H1 (cell line): ENCODE measurements at regions not wholly inside any gene's neighbourhood (a gene's known extent, or its start where the extent isn't known, plus 50 kb on each side); places are given as distances from the start of the nearest gene placed in this dataset.
A peak's percentile ranks its signal among the peaks of the same experiment; 100 is the strongest.

ENCODE experiments used
- CTCF ChIA-PET: fragments of 300-600 bp; sonication (Branson Sonifier 250); formaldehyde crosslinking; loops from one replicate; lab custom pipeline; 2021; ENCODE audit not compliant: partially characterized antibody; lab: Charles Lee
- POLR2A ChIA-PET: fragments of 300-600 bp; sonication (Branson Sonifier 250); formaldehyde crosslinking; loops from one replicate; lab custom pipeline; 2021; ENCODE audit warnings: inconsistent platforms; ENCODE audit not compliant: partially characterized antibody; lab: Charles Lee
- DNase-seq, 2 experiments: peaks; one replicate each; pipeline versions ENCODE4 v3.0.0 to v3.0.0-alpha.2; 2010 to 2022; ENCODE audit warnings: low spot score in 2 of 2, low read depth in 1 of 2, mixed read lengths in 1 of 2
- FAIRE-seq: peaks from 2 replicates; lab custom pipeline; 2011; peaks lifted over from hg19 to GRCh38; lab: Jason Lieb, UNC
- H2AFZ ChIP-seq: 2 replicates; pipeline ENCODE4 v1.8.1; 2012; ENCODE audit warnings: low read length, inconsistent platforms
- H2AK5ac ChIP-seq: 2 replicates; pipeline ENCODE4 v1.6.1; 2013; ENCODE audit warnings: low read depth, low read length
- H2BK120ac ChIP-seq: replicated peaks from 2 replicates; pipeline ENCODE3; 2013; ENCODE audit warnings: low read depth, low read length, inconsistent platforms
- H2BK12ac ChIP-seq: 2 replicates; pipeline ENCODE4 v1.6.1; 2013; ENCODE audit warnings: low read depth, low read length
- H2BK15ac ChIP-seq: 2 replicates; pipeline ENCODE4 v1.6.1; 2013; ENCODE audit warnings: low read length
- H2BK20ac ChIP-seq: 2 replicates; pipeline ENCODE4 v1.6.1; 2013; ENCODE audit warnings: low read length
- H2BK5ac ChIP-seq: 2 replicates; pipeline ENCODE4 v1.6.1; 2013; ENCODE audit warnings: low read depth, low read length
- H3K14ac ChIP-seq: 2 replicates; pipeline ENCODE4 v1.6.1; 2013; ENCODE audit warnings: inconsistent platforms; ENCODE audit not compliant: insufficient read length
- H3K18ac ChIP-seq: 2 replicates; pipeline ENCODE4 v1.6.1; 2013; ENCODE audit warnings: low read length; ENCODE audit errors: extremely low read depth
- H3K23ac ChIP-seq: 2 replicates; pipeline ENCODE4 v1.6.1; 2013; ENCODE audit warnings: inconsistent platforms; ENCODE audit not compliant: insufficient read length
- H3K23me2 ChIP-seq: 2 replicates; pipeline ENCODE4 v1.6.1; 2013; ENCODE audit warnings: low read depth, low read length
- H3K27ac ChIP-seq: 2 replicates; pipeline ENCODE4 v1.6.1; 2011; ENCODE audit warnings: low read depth, low read length, inconsistent platforms
- H3K27me3 ChIP-seq, 4 experiments: replicated peaks in 1 of 4; 1 replicate in 1 of 4; 2 replicates in 3 of 4; pipeline versions ENCODE4 v1.6.1 to v1.8.1; 2011 to 2013; ENCODE audit warnings: low read length in 3 of 4, mild to moderate bottlenecking in 3 of 4, inconsistent platforms in 2 of 4, mixed read lengths in 2 of 4, moderate library complexity in 1 of 4; ENCODE audit not compliant: control insufficient read depth in 3 of 4, insufficient read depth in 3 of 4; ENCODE audit errors: extremely low read depth in 1 of 4
- H3K36me3 ChIP-seq, 4 experiments: 2 replicates each; pipeline versions ENCODE4 v1.6.1 to v1.8.1; 2011 to 2013; ENCODE audit warnings: mild to moderate bottlenecking in 4 of 4, low read length in 3 of 4, moderate library complexity in 2 of 4, control low read depth in 1 of 4, inconsistent platforms in 1 of 4; ENCODE audit not compliant: insufficient read depth in 4 of 4, control insufficient read depth in 2 of 4
- H3K4ac ChIP-seq: replicated peaks from 2 replicates; pipeline ENCODE3; 2013; ENCODE audit warnings: low read length, low read depth, mixed read lengths, inconsistent platforms; ENCODE audit not compliant: insufficient read length
- H3K4me1 ChIP-seq, 4 experiments: replicated peaks in 1 of 4; 1 replicate in 1 of 4; 2 replicates in 3 of 4; pipeline versions ENCODE4 v1.6.1 to v1.8.1; 2011 to 2013; ENCODE audit warnings: low read length in 3 of 4, inconsistent platforms in 2 of 4, mixed read lengths in 1 of 4; ENCODE audit not compliant: insufficient read depth in 4 of 4, control insufficient read depth in 3 of 4
- H3K4me2 ChIP-seq, 2 experiments: 2 replicates each; pipeline versions ENCODE4 v1.6.1 to v1.8.1; 2011 to 2013; ENCODE audit warnings: low read depth in 2 of 2, low read length in 2 of 2, control low read depth in 1 of 2, inconsistent platforms in 1 of 2, mild to moderate bottlenecking in 1 of 2; ENCODE audit not compliant: insufficient read depth in 1 of 2
- H3K4me3 ChIP-seq, 4 experiments: fragments of 200-600, 300-600 bp in 1 of 4; sonication (generic), shearing (Covaris generic), sonication (Bioruptor Twin) in 1 of 4; 2 replicates each; pipeline versions ENCODE4 v1.5.1 to v1.8.1; 2011 to 2016; ENCODE audit warnings: low read length in 4 of 4, low read depth in 3 of 4, control low read depth in 2 of 4, inconsistent platforms in 2 of 4, mild to moderate bottlenecking in 2 of 4, mixed read lengths in 1 of 4, moderate library complexity in 1 of 4; ENCODE audit not compliant: insufficient read depth in 2 of 4; ENCODE audit errors: extremely low read depth in 1 of 4
- H3K56ac ChIP-seq: replicated peaks from 2 replicates; pipeline ENCODE3; 2013; ENCODE audit warnings: low read depth, mild to moderate bottlenecking, mixed read lengths, low read length, inconsistent platforms; ENCODE audit not compliant: insufficient read length
- H3K79me1 ChIP-seq: 2 replicates; pipeline ENCODE4 v1.6.1; 2013; ENCODE audit warnings: low read depth, low read length, control low read depth
- H3K79me2 ChIP-seq, 2 experiments: 2 replicates each; pipeline versions ENCODE4 v1.6.1 to v1.8.1; 2012 to 2013; ENCODE audit warnings: low read length in 2 of 2, mild to moderate bottlenecking in 2 of 2, inconsistent platforms in 1 of 2; ENCODE audit not compliant: insufficient read depth in 2 of 2, control insufficient read depth in 1 of 2
- H3K9ac ChIP-seq, 4 experiments: replicated peaks in 1 of 4; 1 replicate in 1 of 4; 2 replicates in 3 of 4; pipeline versions ENCODE4 v1.6.1 to v1.8.1; 2011 to 2013; ENCODE audit warnings: low read depth in 3 of 4, low read length in 3 of 4, control low read depth in 2 of 4, mild to moderate bottlenecking in 2 of 4, moderate library complexity in 2 of 4, inconsistent platforms in 1 of 4; ENCODE audit errors: extremely low read depth in 1 of 4
- H3K9me3 ChIP-seq, 2 experiments: 2 replicates each; pipeline versions ENCODE4 v1.6.1 to v1.8.1; 2012 to 2013; ENCODE audit warnings: mild to moderate bottlenecking in 2 of 2, moderate library complexity in 2 of 2, control low read depth in 1 of 2, inconsistent platforms in 1 of 2, low read depth in 1 of 2, low read length in 1 of 2, mixed read lengths in 1 of 2; ENCODE audit not compliant: insufficient read depth in 2 of 2
- H4K20me1 ChIP-seq, 2 experiments: replicated peaks in 1 of 2; 2 replicates each; pipeline versions ENCODE3 to v1.8.1; 2011 to 2013; ENCODE audit warnings: inconsistent platforms in 2 of 2, low read length in 2 of 2, mild to moderate bottlenecking in 1 of 2; ENCODE audit not compliant: insufficient read depth in 2 of 2, control insufficient read depth in 1 of 2
- H4K5ac ChIP-seq: 2 replicates; pipeline ENCODE4 v1.6.1; 2013; ENCODE audit warnings: low read length, low read depth, mixed read lengths, inconsistent platforms; ENCODE audit not compliant: insufficient read length
- H4K8ac ChIP-seq: 2 replicates; pipeline ENCODE4 v1.8.0; 2013; ENCODE audit warnings: mild to moderate bottlenecking, moderate library complexity, low read length, inconsistent platforms; ENCODE audit not compliant: insufficient read depth; ENCODE audit errors: extremely low read depth
- H4K91ac ChIP-seq: replicated peaks from 2 replicates; pipeline ENCODE3; 2013; ENCODE audit warnings: low read length, mixed read lengths, inconsistent platforms; ENCODE audit not compliant: insufficient read length
- ATF2 ChIP-seq: IDR thresholded peaks from 2 replicates; pipeline ENCODE4 v1.6.1; 2012; ENCODE audit warnings: low read length, inconsistent platforms
- EGR1 ChIP-seq: IDR thresholded peaks from 2 replicates; pipeline ENCODE4 v1.6.1; 2011; ENCODE audit warnings: low read depth, low read length, borderline replicate concordance
- FOSL1 ChIP-seq: IDR thresholded peaks from 2 replicates; pipeline ENCODE4 v1.6.1; 2011; ENCODE audit warnings: mild to moderate bottlenecking, low read depth, low read length, moderate library complexity; ENCODE audit not compliant: insufficient read depth
- JUN ChIP-seq: IDR thresholded peaks from 2 replicates; pipeline ENCODE4 v1.6.1; 2011; ENCODE audit warnings: low read depth, mild to moderate bottlenecking, improper control_type of control experiment, low read length
- NRF1 ChIP-seq: IDR thresholded peaks from 2 replicates; pipeline ENCODE4 v1.6.1; 2011; ENCODE audit warnings: mild to moderate bottlenecking, low read depth, low read length, improper control_type of control experiment
- POU5F1 ChIP-seq: IDR thresholded peaks from 2 replicates; pipeline ENCODE4 v1.6.1; 2011; ENCODE audit warnings: low read depth, mild to moderate bottlenecking, low read length, moderate library complexity
- SAP30 ChIP-seq: fragments of 300-600 bp; sonication (generic); IDR thresholded peaks from 2 replicates; pipeline ENCODE4 v1.7.1; 2012; ENCODE audit warnings: low read length, moderate library complexity, mild to moderate bottlenecking, inconsistent platforms; ENCODE audit not compliant: insufficient read depth, insufficient replicate concordance
- SP1 ChIP-seq: IDR thresholded peaks from 2 replicates; pipeline ENCODE4 v1.6.1; 2011; ENCODE audit warnings: low read depth, low read length
- TEAD4 ChIP-seq: IDR thresholded peaks from 2 replicates; pipeline ENCODE4 v1.6.1; 2012; ENCODE audit warnings: low read depth, low read length, inconsistent platforms, mixed read lengths
- WGBS, 2 experiments: shearing (Covaris generic) in 1 of 2; methylation state at CpG; one replicate each; pipeline versions ENCODE4 v1.1.6 to v1.1.7; 2013 to 2015; ENCODE audit warnings: low lambda C conversion rate in 2 of 2, mixed read lengths in 2 of 2, inconsistent platforms in 1 of 2, low coverage in 1 of 2, missing lambda C conversion rate in 1 of 2; ENCODE audit not compliant: insufficient replicate concordance in 2 of 2, insufficient coverage in 1 of 2, insufficient read length in 1 of 2; ENCODE audit errors: extremely low coverage in 1 of 2, missing lambda C conversion rate in 1 of 2; 5-methylcytosine and 5-hydroxymethylcytosine counted together
- TF ChIP-seq, protein P1 (sequence below): IDR thresholded peaks from 2 replicates; pipeline ENCODE4 v1.6.1; 2011; ENCODE audit warnings: low read depth, mild to moderate bottlenecking, low read length; ENCODE audit not compliant: insufficient read depth

DNA sequence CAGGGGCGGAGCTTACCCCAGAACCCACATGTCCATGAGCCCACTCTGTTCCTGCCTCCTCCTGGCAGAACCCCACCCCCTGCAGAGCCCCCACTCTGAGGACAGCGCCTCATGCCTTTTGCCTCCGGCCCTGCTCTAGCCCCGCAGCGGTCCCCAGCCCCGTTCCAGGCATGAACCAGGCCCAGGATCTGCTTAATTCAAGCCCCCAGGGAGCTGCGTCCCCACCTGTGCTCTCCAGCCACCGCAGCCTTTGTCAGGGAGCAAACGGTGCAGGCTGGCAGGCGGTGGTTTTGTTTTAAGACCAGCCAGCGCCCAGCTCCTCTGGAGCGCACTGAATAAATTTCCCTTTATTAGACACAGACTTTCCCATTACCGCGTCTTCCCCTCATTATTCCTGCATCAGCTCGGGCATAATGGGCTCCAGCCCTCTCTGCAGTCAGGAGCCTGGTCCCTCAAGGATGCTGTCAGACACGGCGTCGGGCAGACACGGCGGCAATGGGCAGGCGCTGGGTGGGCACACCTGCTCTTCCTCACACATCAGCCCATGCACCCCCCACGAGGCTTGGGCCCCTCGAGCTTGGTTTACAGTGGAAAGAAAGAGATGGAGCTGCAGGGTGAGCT, 137.6 kb downstream of the OLFM1 start:
- POLR2A ChIA-PET = no interaction called here
- Histone ChIP-seq H3K27me3 (no peaks in the 10 kb centered on the region; a peak in 1 of 7 replicates), H4K8ac (no peak overlapping the region; the same call in 1 of the 2 replicates), H2BK120ac (no peak overlapping the region), H2BK20ac (peak overlapping the region; percentile 90; the same call in 1 of the 2 replicates), H3K36me3 (no peaks in the 10 kb centered on the region; a peak in 1 of 8 replicates), H3K14ac (no peak overlapping the region), H2BK15ac (0 out of 2 replicates have a peak overlapping the region, but pooled peaks have one; percentile 37), H3K23ac (no peak overlapping the region), H3K27ac (no peak overlapping the region; the same call in 1 of the 2 replicates), H3K4me1 (peaks cover 2 to 27% (median 19%) of the 10 kb centered on the region in 4 experiments), H2AFZ (no peak overlapping the region), H3K79me1 (no peaks in the 10 kb centered on the region), H4K91ac (no peak overlapping the region), H4K5ac (no peak overlapping the region), H3K9me3 (peaks cover 0 to 3% of the 10 kb centered on the region in 2 experiments; a peak in 1 of 4 replicates), H3K23me2 (peaks cover 10% of the 10 kb centered on the region), H3K18ac (no peak overlapping the region; the same call in 1 of the 2 replicates), H3K4ac (no peak overlapping the region), H2BK12ac (peak overlapping the region; percentile 27; the same call in 1 of the 2 replicates), H2BK5ac (0 out of 2 replicates have a peak overlapping the region, but pooled peaks have one; percentile 12), H4K20me1 (peaks cover 0 to 11% of the 10 kb centered on the region in 2 experiments), H3K56ac (no peak overlapping the region), H3K9ac (no peak overlapping the region), H3K79me2 (no peaks in the 10 kb centered on the region), H2AK5ac (no peak overlapping the region), H3K4me2 (no peak overlapping the region), H3K4me3 (no peak overlapping the region)
- FAIRE-seq = no peak
- WGBS, 2 experiments = 84% methylated on average over 21 of the region's 23 CpGs; no CpG with 5 or more reads in 1 of the 2 experiments
- DNase-seq = no peak
- CTCF ChIA-PET = interaction anchor here (1.0 to 1.3 kb wide), 3 partner anchors 121 to 139 kb away, joined by 3 to 4 read pairs (median 3); no protein-coding TSS in a partner anchor
- no peak for TF ChIP-seq FOSL1
- TF ChIP-seq, protein P1, sequence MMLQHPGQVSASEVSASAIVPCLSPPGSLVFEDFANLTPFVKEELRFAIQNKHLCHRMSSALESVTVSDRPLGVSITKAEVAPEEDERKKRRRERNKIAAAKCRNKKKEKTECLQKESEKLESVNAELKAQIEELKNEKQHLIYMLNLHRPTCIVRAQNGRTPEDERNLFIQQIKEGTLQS = no peak
- TF ChIP-seq EGR1 = no peak
- no peak for TF ChIP-seq NRF1
- TF ChIP-seq ATF2 = no peak
- no peak for TF ChIP-seq JUN
- TF ChIP-seq SAP30 = no peak
- TF ChIP-seq TEAD4 = no peak
- no peak for TF ChIP-seq POU5F1
- no peak for TF ChIP-seq SP1
